ENCODE measurements at regions not wholly inside any gene's neighbourhood (a gene's known extent, or its start where the extent isn't known, plus 50 kb on each side); places are given as distances from the start of the nearest gene placed in this dataset.

GRCh38 chr2:38466409-38466808 lies 89.3 kb upstream of the ATL2 start:
- TF ChIP-seq CTCF (IDR thresholded peaks at IDR 0.05; ENCODE audit: insufficient read depth, low read length, poor library complexity, severe bottlenecking) = no peak
- Histone ChIP-seq H3K4me3 (ENCODE audit: low read depth, low read length) (no peak overlapping the region), H3K36me3 (ENCODE audit: control insufficient read depth, insufficient read depth, low read length) (no peaks in the 10 kb centered on the region), H3K27me3 (ENCODE audit: control insufficient read depth, insufficient read depth, low read length) (no peaks in the 10 kb centered on the region)
- DNase-seq (ENCODE audit: low read depth) = no peak

GRCh38 chr2:38465789-38466127 lies 88.7 kb upstream of the ATL2 start:
- peak; percentile 63 for TF ChIP-seq CTCF (IDR thresholded peaks at IDR 0.05; ENCODE audit: insufficient read depth, low read length, poor library complexity, severe bottlenecking)
- no peak for DNase-seq (ENCODE audit: low read depth)
- no peaks in the 10 kb centered on the region for H3K27me3 ChIP-seq (ENCODE audit: control insufficient read depth, insufficient read depth, low read length)

GRCh38 chr2:38464971-38465788 lies 88.1 kb upstream of the ATL2 start:
- no peak overlapping the region for H3K4me3 ChIP-seq (ENCODE audit: low read depth, low read length)
- H3K27me3 ChIP-seq (ENCODE audit: control insufficient read depth, insufficient read depth, low read length) = no peaks in the 10 kb centered on the region
- DNase-seq (ENCODE audit: low read depth) = no peak
- TF ChIP-seq CTCF (IDR thresholded peaks at IDR 0.05; ENCODE audit: insufficient read depth, low read length, poor library complexity, severe bottlenecking) = no peak
- H3K36me3 ChIP-seq (ENCODE audit: control insufficient read depth, insufficient read depth, low read length) = no peaks in the 10 kb centered on the region

More at GRCh38 chr2:38465789-38466127, 88.7 kb upstream of the ATL2 start:
- H3K4me3 ChIP-seq (ENCODE audit: low read depth, low read length) = no peak overlapping the region
- H3K36me3 ChIP-seq (ENCODE audit: control insufficient read depth, insufficient read depth, low read length) = no peaks in the 10 kb centered on the region

GRCh38 chr2:38463752-38464151 lies 86.7 kb upstream of the ATL2 start:
- no peak for DNase-seq (ENCODE audit: low read depth)
- TF ChIP-seq CTCF (IDR thresholded peaks at IDR 0.05; ENCODE audit: insufficient read depth, low read length, poor library complexity, severe bottlenecking) = no peak
- Histone ChIP-seq H3K4me3 (ENCODE audit: low read depth, low read length) (no peak overlapping the region), H3K36me3 (ENCODE audit: control insufficient read depth, insufficient read depth, low read length) (no peaks in the 10 kb centered on the region), H3K27me3 (ENCODE audit: control insufficient read depth, insufficient read depth, low read length) (no peaks in the 10 kb centered on the region)

GRCh38 chr2:38462121-38462661 lies 85.1 kb upstream of the ATL2 start:
- no peak overlapping the region for H3K4me3 ChIP-seq (ENCODE audit: low read depth, low read length)
- no peaks in the 10 kb centered on the region for H3K36me3 ChIP-seq (ENCODE audit: control insufficient read depth, insufficient read depth, low read length)
- no peak for TF ChIP-seq CTCF (IDR thresholded peaks at IDR 0.05; ENCODE audit: insufficient read depth, low read length, poor library complexity, severe bottlenecking)
- peak; percentile 98 for DNase-seq (ENCODE audit: low read depth)
- H3K27me3 ChIP-seq (ENCODE audit: control insufficient read depth, insufficient read depth, low read length) = no peaks in the 10 kb centered on the region

- no peaks in the 10 kb centered on the region for H3K27me3 ChIP-seq (ENCODE audit: control insufficient read depth, insufficient read depth, low read length)
- H3K36me3 ChIP-seq (ENCODE audit: control insufficient read depth, insufficient read depth, low read length) = no peaks in the 10 kb centered on the region
- no peak for DNase-seq (ENCODE audit: low read depth)
- H3K4me3 ChIP-seq (ENCODE audit: low read depth, low read length) = no peak overlapping the region
- no peak for TF ChIP-seq CTCF (IDR thresholded peaks at IDR 0.05; ENCODE audit: insufficient read depth, low read length, poor library complexity, severe bottlenecking)
These were observed 84.4 kb upstream of the ATL2 start for GRCh38 chr2:38461470-38461869.
